HG02678 (cell line): ENCODE measurements at regions not wholly inside any gene's neighbourhood (a gene's known extent, or its start where the extent isn't known, plus 50 kb on each side); places are given as distances from the start of the nearest gene placed in this dataset.

Experiments used
- ATAC-seq: cut with Tn5 transposase; IDR thresholded peaks from one replicate; pipeline ENCODE4 v1.9.1; 2021; ENCODE audit warnings: mild to moderate bottlenecking, moderate library complexity; ENCODE audit not compliant: unreplicated experiment

GRCh38 chr11:121703201-121703600 lies 250.4 kb upstream of the SORL1-AS1 start:
- no peak for ATAC-seq

DNA sequence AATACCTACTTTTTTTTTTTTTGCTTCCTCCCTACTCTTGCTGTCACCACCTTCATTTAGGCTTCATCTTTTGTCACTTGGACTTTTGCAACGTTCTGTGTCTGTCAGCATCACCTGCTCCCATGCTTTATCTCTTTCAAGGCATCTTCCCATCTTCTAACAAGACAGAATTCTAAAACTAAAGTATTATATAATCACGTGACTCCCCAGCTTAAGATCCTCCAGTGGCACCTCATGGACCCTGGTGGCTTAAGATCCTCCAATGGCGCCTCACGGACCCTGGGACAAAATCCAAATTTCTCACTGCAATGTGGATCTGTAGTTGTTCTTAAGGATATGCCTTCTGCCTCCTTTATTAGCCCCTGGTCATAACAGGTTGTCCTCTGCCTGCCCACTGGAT lies 248.2 kb upstream of the SORL1-AS1 start:
- no peak for ATAC-seq

DNA sequence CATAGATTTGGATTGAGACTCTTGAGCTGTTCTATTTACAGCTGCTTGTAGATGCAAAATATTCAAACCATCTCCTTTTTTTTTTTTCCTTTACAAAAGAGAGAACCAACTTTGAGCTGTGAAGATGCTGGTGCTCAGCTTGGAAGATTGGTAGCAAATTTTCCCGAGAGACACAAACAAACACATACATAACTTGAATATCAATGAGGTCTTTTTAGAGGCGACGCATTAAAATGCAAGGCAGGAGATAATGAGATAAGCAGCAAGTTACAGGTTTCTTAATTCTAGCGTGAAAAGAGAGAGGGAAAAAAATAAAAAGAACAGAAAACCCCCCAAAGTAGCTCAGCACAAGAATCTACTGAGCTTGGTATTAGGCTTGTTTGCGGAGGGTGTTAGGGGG lies 247.0 kb upstream of the SORL1-AS1 start:
- ATAC-seq: no peak

DNA sequence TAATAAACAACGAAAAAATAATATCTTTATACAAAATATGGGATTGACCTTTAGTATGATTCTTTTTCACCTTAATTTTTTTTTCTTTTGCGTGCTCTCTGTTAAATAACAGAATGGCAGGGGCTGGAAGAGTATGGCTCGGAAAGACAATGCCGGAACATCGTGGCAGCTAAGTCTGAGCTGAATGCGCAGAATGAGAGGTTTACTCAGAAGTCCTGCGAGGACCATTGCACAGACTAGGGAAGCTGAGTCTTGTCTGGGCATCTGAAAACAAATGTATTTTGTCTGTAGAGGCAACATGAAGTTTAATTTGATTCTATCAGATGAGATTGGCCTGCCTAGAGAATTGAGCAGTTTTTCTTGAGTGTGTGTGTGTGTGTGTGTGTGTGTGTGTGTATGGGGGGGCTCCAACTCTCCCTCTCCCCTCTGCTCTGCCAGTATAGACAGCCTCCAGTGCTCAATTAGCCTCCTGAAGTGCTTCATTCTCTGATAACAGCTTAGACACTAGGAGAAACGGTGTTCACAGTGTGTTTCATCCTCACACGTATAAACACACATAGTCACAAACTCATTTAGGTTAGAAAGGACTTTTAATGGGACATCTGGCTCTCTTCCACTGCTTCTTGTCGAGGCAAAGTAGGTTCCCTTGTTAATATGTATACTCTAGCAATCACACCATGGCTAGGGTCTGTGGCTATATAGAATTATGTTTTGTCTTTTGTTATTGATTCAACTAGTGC lies 244.3 kb upstream of the SORL1-AS1 start:
- no peak for ATAC-seq

GRCh38 chr11:121696177-121696871 lies 243.6 kb upstream of the SORL1-AS1 start:
- ATAC-seq: no peak

- no peak for ATAC-seq
Observed at GRCh38 chr11:121692236-121692635, 239.5 kb upstream of the SORL1-AS1 start.

- ATAC-seq: no peak
Observed at GRCh38 chr11:121688860-121689614, 236.3 kb upstream of the SORL1-AS1 start.

DNA sequence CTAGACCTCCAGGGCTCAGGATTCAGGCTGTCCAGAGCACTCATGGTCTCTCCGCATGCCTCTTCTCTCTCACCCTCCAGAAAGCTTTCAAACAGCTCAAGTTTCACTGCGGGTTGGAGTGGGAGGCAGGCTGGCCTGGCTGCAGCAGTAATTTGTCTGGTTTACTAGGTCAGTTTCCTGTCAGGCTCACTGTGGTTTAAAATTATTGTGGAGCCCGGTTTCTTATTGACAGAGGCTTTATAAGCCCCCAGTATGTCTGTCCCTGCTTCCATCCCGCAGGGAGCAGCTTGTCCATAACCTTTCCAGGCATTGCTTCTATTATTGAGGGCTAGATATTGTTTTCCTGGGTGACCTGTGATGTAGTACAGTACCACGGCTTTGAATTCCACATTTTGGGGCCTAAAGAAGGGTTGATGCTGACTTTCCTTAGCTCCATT lies 235.3 kb upstream of the SORL1-AS1 start:
- no peak for ATAC-seq

DNA sequence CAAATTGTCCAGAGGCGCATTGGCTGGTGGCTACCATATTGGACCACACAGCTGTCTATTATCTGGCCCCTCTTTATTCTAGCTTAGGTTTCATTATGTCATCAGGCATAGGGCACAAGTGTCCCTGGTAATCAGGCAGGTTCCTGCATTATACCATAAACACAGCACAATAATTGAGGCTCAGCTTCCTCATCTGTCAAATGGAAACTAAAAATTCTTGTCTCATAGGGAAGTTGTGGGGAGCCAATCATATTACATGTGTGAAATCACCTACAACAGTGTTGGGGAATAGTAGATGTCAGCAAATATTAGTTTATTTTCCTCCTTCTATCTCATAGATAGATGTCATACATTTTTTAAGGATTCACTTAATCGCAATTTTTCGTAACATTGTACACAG lies 231.0 kb upstream of the SORL1-AS1 start:
- no peak for ATAC-seq
